NCI-H128 (cell line): ENCODE measurements at regions not wholly inside any gene's neighbourhood (a gene's known extent, or its start where the extent isn't known, plus 50 kb on each side); places are given as distances from the start of the nearest gene placed in this dataset.
"Not testable (repeated sequence)": the region's sequence is repeated elsewhere in the genome, so short reads cannot be mapped to it uniquely, and the experiment has no call there.

ENCODE experiments used
- DNase-seq: peaks from one replicate; lab custom pipeline; 2025; ENCODE audit not compliant: unreplicated experiment; lab: John Stamatoyannopoulos, UW

DNA sequence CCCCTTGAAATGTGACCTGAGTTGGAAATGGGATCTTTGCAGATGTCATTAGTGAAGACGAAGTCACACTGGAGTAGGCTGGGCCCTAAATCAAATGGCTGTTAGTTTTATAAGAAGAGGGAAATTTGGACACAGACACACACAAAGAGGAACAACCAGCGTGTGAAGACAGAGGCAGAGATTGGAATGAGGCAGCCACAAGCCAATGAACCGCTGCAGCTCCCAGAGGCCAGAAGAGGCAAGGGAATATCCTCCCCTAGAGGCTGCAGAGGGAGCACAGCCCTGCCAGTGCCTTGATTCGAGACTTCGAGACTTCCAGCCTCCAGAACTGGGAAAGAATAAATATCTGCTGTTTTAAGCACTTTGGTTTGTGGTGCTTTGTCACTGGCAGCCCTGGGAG is 484.5 kb downstream of the MN1 start:
- no peak for DNase-seq

DNA sequence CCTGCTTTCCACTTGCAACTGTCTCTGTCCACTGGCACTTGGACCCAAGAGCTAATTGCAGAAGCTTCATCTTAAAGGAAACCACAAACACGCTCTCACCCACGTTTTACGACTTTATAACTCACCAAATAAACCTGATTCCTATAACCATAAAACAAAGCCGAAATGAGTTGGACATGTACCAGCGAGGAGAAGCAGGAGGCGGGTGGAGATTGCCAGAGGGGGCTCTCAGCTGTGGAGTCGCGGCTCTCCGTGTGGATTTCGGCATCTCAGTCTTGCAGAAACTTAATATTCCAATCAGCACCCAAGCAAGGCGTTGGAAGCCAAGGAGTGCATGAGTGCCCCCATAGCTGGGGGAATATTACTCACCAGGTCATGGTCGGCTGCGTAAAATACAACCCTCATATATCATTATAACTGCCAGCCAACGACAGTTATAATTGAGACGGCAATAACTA is 483.6 kb downstream of the MN1 start:
- DNase-seq, result no peak

DNA sequence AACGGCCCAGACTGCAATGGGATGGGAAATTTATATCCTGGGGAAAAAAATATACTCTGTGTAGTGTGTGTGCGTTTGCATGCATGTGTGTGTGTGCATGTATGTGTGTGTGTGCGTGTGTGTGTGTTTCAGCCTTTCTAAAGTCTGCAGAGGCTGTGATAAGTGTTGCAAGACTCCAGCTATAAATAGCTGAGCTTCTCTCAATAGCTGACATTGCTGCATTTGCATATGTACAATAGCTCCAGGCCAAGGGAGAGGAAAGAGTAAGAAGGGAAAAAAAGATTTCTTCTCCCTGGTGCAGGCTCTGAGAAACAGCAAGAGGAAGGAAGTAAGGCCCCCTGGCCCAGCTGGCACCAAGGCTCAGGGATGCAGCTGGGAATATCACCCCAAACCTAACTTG is 483.0 kb downstream of the MN1 start:
- DNase-seq, result no peak

DNA sequence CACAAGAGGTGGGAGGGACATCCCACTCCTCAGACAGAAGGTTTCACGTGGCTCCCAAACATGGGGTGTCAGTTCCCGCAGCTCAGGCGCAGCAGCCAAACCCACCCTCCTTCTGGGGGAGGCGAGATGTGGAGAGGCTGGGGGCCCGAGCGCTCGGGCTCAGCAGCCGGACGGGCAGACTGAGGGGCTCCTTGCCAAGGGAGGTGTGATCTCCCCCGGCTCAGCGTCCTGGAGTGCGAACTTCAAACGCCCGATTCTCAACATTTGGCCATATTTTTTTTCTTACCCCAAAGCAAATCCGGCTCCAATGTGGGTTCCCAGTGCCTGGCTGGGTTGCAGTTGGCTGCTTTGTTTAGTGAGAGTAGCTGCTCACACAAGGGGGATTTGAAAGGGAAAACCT is 477.9 kb downstream of the MN1 start:
- DNase-seq, result no peak

- DNase-seq, result not testable (repeated sequence)
Observed at GRCh38 chr22:27324908-27325307, 476.6 kb downstream of the MN1 start.

GRCh38 chr22:27327497-27327896 is 474.1 kb downstream of the MN1 start:
- no peak for DNase-seq

GRCh38 chr22:27327981-27328721 is 473.4 kb downstream of the MN1 start:
- no peak for DNase-seq

GRCh38 chr22:27329131-27329850 is 472.3 kb downstream of the MN1 start:
- no peak for DNase-seq

GRCh38 chr22:27329966-27330645 is 471.4 kb downstream of the MN1 start:
- DNase-seq, result no peak

- no peak for DNase-seq
Observed at GRCh38 chr22:27331526-27332281, 469.9 kb downstream of the MN1 start.

- DNase-seq, result no peak
Observed at GRCh38 chr22:27335102-27335660, 466.4 kb downstream of the MN1 start.

- no peak for DNase-seq
Observed at GRCh38 chr22:27336151-27337090, 465.1 kb downstream of the MN1 start.

- no peak for DNase-seq
Observed at GRCh38 chr22:27337676-27338075, 463.9 kb downstream of the MN1 start.

DNA sequence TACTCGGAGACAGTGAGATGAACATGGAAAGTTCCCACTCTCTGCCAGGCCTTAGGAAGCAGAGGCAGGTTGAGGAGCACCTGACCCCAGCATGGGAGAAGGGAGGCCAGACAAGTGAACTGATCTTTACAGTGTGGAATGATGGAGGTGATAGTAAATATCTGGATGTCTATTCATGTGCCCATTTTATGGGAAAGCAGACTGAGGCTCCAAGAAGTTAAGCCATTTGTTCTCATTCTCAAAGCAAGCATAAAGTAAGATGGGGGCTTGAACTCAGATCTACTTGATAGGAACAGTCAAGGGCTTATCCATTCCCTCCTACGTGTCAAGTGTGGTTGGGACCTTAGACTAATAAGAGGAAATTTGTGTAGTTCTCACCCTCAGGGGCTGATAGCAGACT is 461.5 kb downstream of the MN1 start:
- DNase-seq, result no peak

GRCh38 chr22:27344546-27344945 is 457.0 kb downstream of the MN1 start:
- no peak for DNase-seq

DNA sequence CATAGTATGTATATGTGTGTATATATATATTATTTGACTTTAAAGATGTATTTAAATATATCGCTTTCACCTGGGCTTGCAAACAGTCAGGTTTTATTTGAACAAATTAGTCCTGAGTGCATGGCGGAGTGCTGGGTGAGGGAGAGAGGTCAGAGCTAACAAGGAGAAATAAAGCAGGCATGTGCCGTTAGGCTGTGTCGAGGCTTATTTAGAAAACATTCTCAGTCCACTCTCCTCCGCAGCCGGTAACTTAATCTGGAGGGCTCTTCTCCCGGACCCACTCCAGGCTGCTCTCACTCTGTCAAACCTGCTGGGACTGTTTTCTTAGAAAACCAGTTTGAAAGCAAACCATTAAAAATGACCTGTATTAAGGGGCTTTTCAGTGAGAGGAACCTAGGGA is 455.9 kb downstream of the MN1 start:
- DNase-seq, result no peak

DNA sequence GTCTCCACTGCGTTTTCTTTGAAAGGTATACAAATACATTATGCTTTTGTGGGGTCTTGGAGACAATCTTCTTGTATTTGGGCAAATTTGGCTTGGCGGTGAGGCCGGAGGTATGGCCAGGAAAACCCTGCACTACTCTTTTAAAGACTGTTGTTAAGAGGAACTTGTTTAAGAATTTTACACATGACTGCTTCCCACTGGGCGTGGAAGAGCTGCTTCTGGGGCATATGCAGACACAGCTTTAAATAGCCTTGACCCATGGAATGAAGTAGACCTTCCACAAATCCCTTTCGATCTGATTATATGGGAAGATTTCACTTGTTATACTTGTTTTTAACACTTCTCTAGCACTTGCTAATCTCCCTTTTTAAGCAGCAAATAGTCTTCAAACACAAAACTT is 453.6 kb downstream of the MN1 start:
- no peak for DNase-seq

- no peak for DNase-seq
Observed at GRCh38 chr22:27348634-27349033, 452.9 kb downstream of the MN1 start.

DNA sequence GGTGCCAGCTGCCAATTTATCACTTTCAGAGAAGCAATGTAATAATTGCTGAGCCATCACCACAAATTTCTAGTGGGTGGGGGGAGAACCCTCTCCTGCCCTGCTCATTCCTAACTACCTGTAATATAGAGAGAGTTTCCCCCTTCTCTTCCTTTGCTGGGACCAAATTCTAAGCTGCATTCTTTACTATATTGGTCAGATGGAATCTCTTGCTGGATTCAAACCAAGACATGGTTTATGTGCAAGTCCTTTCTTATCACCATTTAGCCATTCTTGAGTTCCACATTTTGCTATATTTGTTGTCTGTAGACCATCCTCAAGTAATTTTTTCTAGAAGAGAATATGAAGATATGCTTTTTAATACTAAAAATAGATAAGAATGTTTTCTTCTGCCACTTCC is 452.1 kb downstream of the MN1 start:
- no peak for DNase-seq

DNA sequence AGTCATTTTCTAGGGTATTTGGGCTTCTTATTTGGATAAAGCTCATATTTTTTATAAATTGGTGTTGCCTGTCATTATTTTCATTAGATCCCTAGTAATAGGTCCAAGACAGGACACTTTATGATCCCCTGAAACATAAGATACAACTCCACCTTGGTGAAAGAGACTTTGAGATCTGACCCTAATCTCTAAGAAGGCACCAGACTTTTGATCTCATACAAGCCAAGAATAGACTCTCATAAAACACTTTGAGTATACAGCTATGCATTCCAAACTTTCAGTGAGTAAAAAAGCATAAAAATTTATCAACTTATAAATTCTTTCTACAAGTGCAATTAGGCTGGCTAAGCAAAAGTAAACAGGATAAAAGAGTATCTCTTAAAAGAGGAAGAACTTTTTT is 451.2 kb downstream of the MN1 start:
- DNase-seq, result no peak
